GM12878 (cell line): ENCODE measurements at regions not wholly inside any gene's neighbourhood (a gene's known extent, or its start where the extent isn't known, plus 50 kb on each side); places are given as distances from the start of the nearest gene placed in this dataset.
A peak's percentile ranks its signal among the peaks of the same experiment; 100 is the strongest.

Experiments used
- ATAC-seq: fragments of 200-7000 bp; cut with Tn5 transposase; 3 replicates; pipeline ENCODE4 v1.9.1; 2020; ENCODE audit warnings: mild to moderate bottlenecking, moderate library complexity
- BruUV-seq: library from RNA; stranded (reverse); fragments of 400-500 nt; replicated peaks from 2 replicates; lab custom pipeline; 2021; lab: Mats Ljungman, UMichigan
- CTCF ChIA-PET: fragments of 300-600 bp; sonication (Branson Sonifier 250); formaldehyde crosslinking; extraction: SDS; loops from one replicate; lab custom pipeline; 2021; ENCODE audit warnings: inconsistent platforms; lab: Yijun Ruan, JAX
- POLR2A ChIA-PET: fragments of 350-600 bp; formaldehyde crosslinking; extraction: SDS; loops from one replicate; lab custom pipeline; 2021; ENCODE audit warnings: inconsistent platforms; lab: Charles Lee
- RAD21 ChIA-PET: fragments of 300-600 bp; sonication (Branson Sonifier 250); formaldehyde crosslinking; loops from one replicate; lab custom pipeline; 2023; ENCODE audit warnings: antibody characterized with exemption; ENCODE audit not compliant: unreplicated experiment; lab: Charles Lee
- SMC1A ChIA-PET: fragments of 300-600 bp; sonication (Branson Sonifier 250); formaldehyde crosslinking; loops from one replicate; lab custom pipeline; 2023; ENCODE audit not compliant: unreplicated experiment, uncharacterized antibody; lab: Charles Lee
- DNase-seq: peaks from one replicate; pipeline ENCODE4 v3.0.0-alpha.2; 2011; ENCODE audit warnings: low read depth, low spot score
- FAIRE-seq: peaks from 3 replicates; lab custom pipeline; 2011; peaks lifted over from hg19 to GRCh38; lab: Jason Lieb, UNC
- H2AFZ ChIP-seq: 2 replicates; pipeline ENCODE4 v1.6.0; 2011; ENCODE audit warnings: low read depth, low read length, control low read depth; ENCODE audit not compliant: control insufficient read depth
- H3K27ac ChIP-seq: 2 replicates; pipeline ENCODE4 v1.5.1; 2011; ENCODE audit warnings: control low read depth; ENCODE audit not compliant: control insufficient read depth, insufficient read depth
- H3K27me3 ChIP-seq, 2 experiments: replicated peaks in 1 of 2; 2 replicates each; pipeline versions ENCODE4 v1.6.0 to v1.6.1; 2011; ENCODE audit warnings: low read length in 1 of 2; ENCODE audit not compliant: control insufficient read depth in 2 of 2, insufficient read depth in 2 of 2
- H3K36me3 ChIP-seq, 2 experiments: 2 replicates each; pipeline ENCODE4 v1.5.1; 2011; ENCODE audit warnings: low read length in 1 of 2; ENCODE audit not compliant: control insufficient read depth in 2 of 2, insufficient read depth in 2 of 2
- H3K4me1 ChIP-seq: 2 replicates; pipeline ENCODE4 v1.6.1; 2011; ENCODE audit warnings: mild to moderate bottlenecking, low read length, moderate library complexity, mixed read lengths; ENCODE audit not compliant: control insufficient read depth, insufficient read depth
- H3K4me2 ChIP-seq: 2 replicates; pipeline ENCODE4 v1.6.0; 2011; ENCODE audit warnings: control low read depth; ENCODE audit not compliant: control insufficient read depth, insufficient read depth
- H3K4me3 ChIP-seq: fragments of 200-600 bp; sonication (generic); 2 replicates; pipeline ENCODE4 v1.5.1; 2016
- H3K79me2 ChIP-seq: 2 replicates; pipeline ENCODE4 v1.6.0; 2011; ENCODE audit warnings: low read length; ENCODE audit not compliant: control insufficient read depth, insufficient read depth
- H3K9ac ChIP-seq: 2 replicates; pipeline ENCODE4 v1.8.0; 2011; ENCODE audit warnings: low read length, control low read depth, mixed read lengths; ENCODE audit not compliant: control insufficient read depth, insufficient read depth
- H3K9me3 ChIP-seq: replicated peaks from 3 replicates; pipeline ENCODE4 v1.5.1; 2011; ENCODE audit warnings: mild to moderate bottlenecking, low read length; ENCODE audit not compliant: control insufficient read depth, insufficient read depth
- H4K20me1 ChIP-seq: 2 replicates; pipeline ENCODE4 v1.6.0; 2011; ENCODE audit not compliant: control insufficient read depth, insufficient read depth
- BRCA1 ChIP-seq: IDR thresholded peaks from 2 replicates; pipeline ENCODE4 v1.6.1; 2011; ENCODE audit warnings: low read depth, low read length, improper control_type of control experiment
- E2F4 ChIP-seq: IDR thresholded peaks from 2 replicates; pipeline ENCODE4 v1.6.1; 2012; ENCODE audit warnings: low read depth, low read length, improper control_type of control experiment
- EP300 ChIP-seq, 2 experiments: fragments of 150-350 bp in 1 of 2; IDR thresholded peaks; 2 replicates each; pipeline ENCODE4 v1.6.1; 2011 to 2012; ENCODE audit warnings: low read depth in 2 of 2, low read length in 2 of 2, borderline replicate concordance in 1 of 2, improper control_type of control experiment in 1 of 2, inconsistent platforms in 1 of 2; ENCODE audit not compliant: control insufficient read depth in 1 of 2
- ESRRA ChIP-seq: IDR thresholded peaks from 2 replicates; pipeline ENCODE4 v1.6.1; 2012; ENCODE audit warnings: mild to moderate bottlenecking, low read length, improper control_type of control experiment
- FOS ChIP-seq: IDR thresholded peaks from 3 replicates; pipeline ENCODE4 v1.6.1; 2011; ENCODE audit warnings: borderline replicate concordance; ENCODE audit not compliant: insufficient read length; ENCODE audit errors: extremely low read depth
- HDAC6 ChIP-seq: fragments of 200-600 bp; sonication (generic); IDR thresholded peaks from one replicate; pipeline ENCODE4 v1.8.0; 2017; ENCODE audit warnings: antibody characterized with exemption; ENCODE audit not compliant: unreplicated experiment
- NRF1 ChIP-seq: conservative IDR thresholded peaks from 2 replicates; pipeline ENCODE4 v1.6.1; 2011; ENCODE audit warnings: mild to moderate bottlenecking, low read depth, low read length, improper control_type of control experiment
- PKNOX1 ChIP-seq: fragments of 450-650 bp; IDR thresholded peaks from 2 replicates; pipeline ENCODE4 v1.6.1; 2016; ENCODE audit warnings: mild to moderate bottlenecking
- PML ChIP-seq: IDR thresholded peaks from 2 replicates; pipeline ENCODE4 v1.6.1; 2012; ENCODE audit warnings: low read length, inconsistent platforms
- RAD51 ChIP-seq: fragments of 450-650 bp; IDR thresholded peaks from 2 replicates; pipeline ENCODE4 v1.6.1; 2016; ENCODE audit warnings: moderate library complexity, mild to moderate bottlenecking, inconsistent platforms
- RUNX3 ChIP-seq: IDR thresholded peaks from 2 replicates; pipeline ENCODE4 v1.6.1; 2012; ENCODE audit warnings: low read length, inconsistent platforms
- TBL1XR1 ChIP-seq: IDR thresholded peaks from 2 replicates; pipeline ENCODE4 v1.6.1; 2012; ENCODE audit warnings: low read depth, low read length, improper control_type of control experiment
- TCF3 ChIP-seq: IDR thresholded peaks from 2 replicates; pipeline ENCODE4 v1.6.1; 2012; ENCODE audit warnings: low read depth, mild to moderate bottlenecking, low read length, borderline replicate concordance; ENCODE audit not compliant: insufficient read depth
- ZBED1 ChIP-seq: IDR thresholded peaks from 2 replicates; pipeline ENCODE4 v1.6.1; 2016; ENCODE audit warnings: borderline replicate concordance
- ZNF24 ChIP-seq: fragments of 450-650 bp; IDR thresholded peaks from 2 replicates; pipeline ENCODE4 v1.6.1; 2017; ENCODE audit warnings: antibody characterized with exemption, mild to moderate bottlenecking
- WGBS: methylation state at CpG from one replicate; pipeline ENCODE4 v1.1.6; 2016; ENCODE audit warnings: low lambda C conversion rate; ENCODE audit not compliant: insufficient replicate concordance, insufficient coverage; ENCODE audit errors: missing lambda C conversion rate; 5-methylcytosine and 5-hydroxymethylcytosine counted together
- in situ Hi-C: fragments of 300-500 bp; cut with MboI; formaldehyde crosslinking; loops from 9 replicates; pipeline ENCODE4 v1.14.3; 2018; ENCODE audit warnings: mixed read lengths
- intact Hi-C: fragments of 100-400 bp; cut with micrococcal nuclease; formaldehyde crosslinking; loops from one replicate; pipeline ENCODE4 v1.14.2; 2022; ENCODE audit not compliant: unreplicated experiment

GRCh38 chr14:98244966-98245569, 1026.9 kb downstream of the BCL11B start:
- intact Hi-C loops, result no loop called here
- WGBS, result 22% methylated on average over 7 of the region's 7 CpGs

GRCh38 chr14:98249057-98249456, 1022.9 kb downstream of the BCL11B start:
- ATAC-seq (no peak), DNase-seq (no peak), FAIRE-seq (no peak)
- Histone ChIP-seq H3K36me3 (no peaks in the 10 kb centered on the region), H3K4me1 (no peaks in the 10 kb centered on the region), H3K4me2 (no peak overlapping the region), H3K27me3 (no peaks in the 10 kb centered on the region), H3K9ac (no peak overlapping the region), H3K79me2 (no peaks in the 10 kb centered on the region), H3K4me3 (no peak overlapping the region), H3K27ac (no peak overlapping the region), H4K20me1 (no peaks in the 10 kb centered on the region), H2AFZ (no peak overlapping the region), H3K9me3 (no peaks in the 10 kb centered on the region; the same call in 2 of the 3 replicates)
- ChIA-PET RAD21 (interaction anchor here (0.7 to 1.4 kb wide), 4 partner anchors 11 to 1017 kb away, joined by 3 read pairs; no protein-coding TSS in a partner anchor), CTCF (interaction anchor here (0.7 to 1.6 kb wide), 7 partner anchors 8 to 51 kb away, joined by 3 to 5 read pairs (median 4); no protein-coding TSS in a partner anchor), SMC1A (interaction anchor here (0.9 to 2.1 kb wide), 7 partner anchors 10 to 110 kb away, joined by 3 to 7 read pairs (median 4); no protein-coding TSS in a partner anchor), POLR2A (no interaction called here)
- no TSS peak for BruUV-seq
- in situ Hi-C loops, result no loop called here
- TF ChIP-seq EP300 (IDR thresholded peaks at IDR 0.05; ENCODE audit: borderline replicate concordance in 1 of 2, control insufficient read depth in 1 of 2, low read depth in 2 of 2, low read length in 2 of 2) (no peak), PKNOX1 (no peak), RAD51 (no peak), HDAC6 (no peak), NRF1 (no peak), FOS (no peak), ZNF24 (no peak), E2F4 (no peak), ESRRA (no peak), PML (no peak)
- intact Hi-C loops, result no loop called here
- WGBS, result 21% methylated on average over 6 of the region's 6 CpGs

More at GRCh38 chr14:98244966-98245569, 1026.9 kb downstream of the BCL11B start:
- DNase-seq, result no peak
- Histone ChIP-seq H3K4me1 (no peaks in the 10 kb centered on the region), H3K27me3 (no peaks in the 10 kb centered on the region), H3K79me2 (no peaks in the 10 kb centered on the region), H4K20me1 (no peaks in the 10 kb centered on the region), H3K36me3 (no peaks in the 10 kb centered on the region), H3K9ac (no peak overlapping the region), H3K27ac (no peak overlapping the region), H3K4me3 (no peak overlapping the region)
- RAD21 ChIA-PET, result interaction anchor here (1.4 to 2.8 kb wide), 3 partner anchors 11 to 80 kb away, joined by 7 to 10 read pairs (median 8); no protein-coding TSS in a partner anchor
- SMC1A ChIA-PET, result interaction anchor here (0.9 to 4.3 kb wide), 7 partner anchors 10 to 106 kb away, joined by 3 to 20 read pairs (median 4); no protein-coding TSS in a partner anchor
- BruUV-seq, result no TSS peak
- CTCF ChIA-PET, result interaction anchor here (0.8 to 1.6 kb wide), 3 partner anchors 12 to 106 kb away, joined by 3 to 5 read pairs (median 3); no protein-coding TSS in a partner anchor
- peak; percentile 13; the same call in 1 of the 2 replicates for TF ChIP-seq RUNX3
- no peak for TF ChIP-seq TCF3
- TF ChIP-seq ZBED1, result no peak
- TF ChIP-seq BRCA1, result no peak
- TF ChIP-seq TBL1XR1, result no peak
- TF ChIP-seq, all 136 proteins: peak for 1
- ATAC-seq (no peak), FAIRE-seq (no peak)
- in situ Hi-C loops, result no loop called here
- no peak overlapping the region for H3K4me2 ChIP-seq
- H3K9me3 ChIP-seq, result no peaks in the 10 kb centered on the region
- POLR2A ChIA-PET, result interaction anchor here (0.6 to 1.5 kb wide), 2 partner anchors 40 to 49 kb away, joined by 3 read pairs; no protein-coding TSS in a partner anchor
- no peak overlapping the region for H2AFZ ChIP-seq
